ENCODE measurements at regions not wholly inside any gene's neighbourhood (a gene's known extent, or its start where the extent isn't known, plus 50 kb on each side); places are given as distances from the start of the nearest gene placed in this dataset.
"Not testable (repeated sequence)": the region's sequence is repeated elsewhere in the genome, so short reads cannot be mapped to it uniquely, and the experiment has no call there.

- DNase-seq (ENCODE audit: low read depth), result no peak
These were observed 50.9 kb downstream of the ANXA2R start for GRCh38 chr5:42989190-42989589.

DNA sequence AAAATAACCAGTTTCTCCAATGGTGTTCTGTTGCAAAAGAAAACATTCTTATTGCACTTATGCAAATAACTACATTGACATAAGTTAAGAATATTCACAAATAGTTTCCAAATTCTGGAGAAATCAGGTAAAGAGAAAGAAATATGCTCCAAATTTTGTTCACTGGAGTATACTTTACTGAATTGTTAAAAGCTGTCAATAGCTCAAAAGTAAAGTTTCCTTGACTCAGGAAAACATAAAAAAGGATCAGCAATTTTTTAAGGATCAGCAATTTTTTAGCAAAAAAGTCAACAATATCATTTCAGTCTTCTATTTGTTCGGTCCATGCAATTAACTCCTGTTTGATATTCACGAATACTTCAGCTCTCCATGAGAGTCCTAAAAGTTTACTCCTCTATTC is 51.6 kb downstream of the ANXA2R start:
- no peak for DNase-seq (ENCODE audit: low read depth)

- peak; percentile 79 for DNase-seq (ENCODE audit: low read depth)
These were observed 54.7 kb downstream of the ANXA2R start for GRCh38 chr5:42985129-42986037.

- no peak for DNase-seq (ENCODE audit: low read depth)
These were observed 55.8 kb downstream of the ANXA2R start for GRCh38 chr5:42984307-42984706.

GRCh38 chr5:42982107-42982622 is 58.0 kb downstream of the ANXA2R start:
- no peak for DNase-seq (ENCODE audit: low read depth)

DNA sequence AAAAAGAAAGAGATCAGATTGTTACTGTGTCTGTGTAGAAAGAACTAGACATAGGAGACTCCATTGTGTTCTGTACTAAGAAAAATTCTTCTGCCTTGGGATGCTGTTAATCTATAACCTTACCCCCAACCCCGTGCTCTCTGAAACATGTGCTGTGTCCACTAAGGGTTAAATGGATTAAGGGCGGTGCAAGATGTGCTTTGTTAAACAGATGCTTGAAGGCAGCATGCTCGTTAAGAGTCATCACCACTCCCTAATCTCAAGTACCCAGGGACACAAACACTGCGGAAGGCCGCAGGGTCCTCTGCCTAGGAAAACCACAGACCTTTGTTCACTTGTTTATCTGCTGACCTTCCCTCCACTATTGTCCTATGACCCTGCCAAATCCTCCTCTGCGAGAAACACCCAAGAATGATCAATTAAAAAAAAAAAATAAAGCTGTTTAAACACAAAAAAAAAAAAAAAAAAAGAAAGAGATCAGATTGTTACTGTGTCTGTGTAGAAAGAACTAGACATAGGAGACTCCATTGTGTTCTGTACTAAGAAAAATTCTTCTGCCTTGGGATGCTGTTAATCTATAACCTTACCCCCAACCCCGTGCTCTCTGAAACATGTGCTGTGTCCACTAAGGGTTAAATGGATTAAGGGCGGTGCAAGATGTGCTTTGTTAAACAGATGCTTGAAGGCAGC is 58.6 kb downstream of the ANXA2R start:
- DNase-seq (ENCODE audit: low read depth), result not testable (repeated sequence)

GRCh38 chr5:42981015-42981414 is 59.1 kb downstream of the ANXA2R start:
- not testable (repeated sequence) for DNase-seq (ENCODE audit: low read depth)

DNA sequence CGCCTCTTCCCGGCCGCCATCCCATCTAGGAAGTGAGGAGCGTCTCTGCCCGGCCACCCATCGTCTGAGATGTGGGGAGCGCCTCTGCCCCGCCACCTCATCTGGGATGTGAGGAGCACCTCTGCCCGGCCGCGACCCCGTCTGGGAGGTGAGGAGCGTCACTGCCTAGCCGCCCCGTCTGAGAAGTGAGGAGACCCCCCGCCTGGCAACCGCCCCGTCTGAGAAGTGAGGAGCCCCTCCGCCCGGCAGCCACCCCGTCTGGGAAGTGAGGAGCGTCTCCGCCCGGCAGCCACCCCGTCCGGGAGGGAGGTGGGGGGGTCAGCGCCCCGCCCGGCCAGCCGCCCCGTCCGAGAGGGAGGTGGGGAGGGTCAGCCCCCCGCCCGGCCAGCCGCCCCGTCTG is 59.7 kb downstream of the ANXA2R start:
- DNase-seq (ENCODE audit: low read depth), result not testable (repeated sequence)

- not testable (repeated sequence) for DNase-seq (ENCODE audit: low read depth)
These were observed 60.9 kb downstream of the ANXA2R start for GRCh38 chr5:42979242-42979641.

- no peak for DNase-seq (ENCODE audit: low read depth)
These were observed 65.6 kb downstream of the ANXA2R start for GRCh38 chr5:42974536-42974935.

DNA sequence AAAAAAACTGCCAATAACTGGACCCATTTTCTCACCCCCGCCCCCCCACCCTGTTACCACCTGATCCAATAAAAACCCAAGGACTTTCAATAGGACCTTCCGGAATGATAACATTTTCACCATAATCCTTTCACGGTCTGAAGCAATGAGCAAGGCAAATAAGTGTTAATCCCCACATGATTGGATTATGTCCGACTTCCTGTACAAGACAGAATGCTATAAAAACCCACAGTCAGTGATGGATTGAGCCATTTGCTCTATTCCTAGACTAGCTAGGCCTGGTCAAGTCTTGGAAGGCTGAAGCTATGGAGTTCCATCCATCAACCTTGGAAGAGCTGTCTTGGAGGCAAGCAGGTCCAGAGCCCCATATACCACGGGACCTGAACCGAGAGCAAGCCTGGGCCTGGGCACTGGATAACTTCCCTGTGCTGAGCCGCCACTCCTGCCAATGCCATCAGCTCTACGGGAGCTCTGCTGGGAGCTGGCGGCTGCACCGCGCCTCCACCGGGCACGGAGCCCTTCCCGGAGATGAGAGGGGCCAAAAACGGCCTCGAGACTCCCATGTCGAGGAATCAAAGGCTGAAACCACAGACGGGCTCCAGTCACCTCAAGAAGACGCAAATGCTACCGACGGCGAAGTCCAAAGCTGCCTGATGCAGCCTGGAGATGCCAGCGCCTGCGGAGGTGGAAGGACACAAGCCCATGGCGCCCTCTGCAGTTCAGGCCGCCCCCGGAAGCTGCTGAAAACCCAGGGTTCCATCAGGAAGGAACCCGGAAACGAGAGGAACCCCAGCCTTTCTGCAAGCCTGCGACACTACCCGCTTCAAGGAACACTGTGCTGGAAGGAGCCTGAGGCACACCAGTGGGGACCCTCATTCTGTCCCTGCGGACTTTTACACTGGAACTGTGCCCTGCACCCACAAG is 69.2 kb downstream of the ANXA2R start:
- no peak for DNase-seq (ENCODE audit: low read depth)

- no peak for DNase-seq (ENCODE audit: low read depth)
These were observed 74.2 kb downstream of the ANXA2R start for GRCh38 chr5:42965934-42966333.

- no peak for DNase-seq (ENCODE audit: low read depth)
These were observed 76.7 kb downstream of the ANXA2R start for GRCh38 chr5:42963412-42963811.

GRCh38 chr5:42962124-42962523 is 78.0 kb downstream of the ANXA2R start:
- no peak for DNase-seq (ENCODE audit: low read depth)

DNA sequence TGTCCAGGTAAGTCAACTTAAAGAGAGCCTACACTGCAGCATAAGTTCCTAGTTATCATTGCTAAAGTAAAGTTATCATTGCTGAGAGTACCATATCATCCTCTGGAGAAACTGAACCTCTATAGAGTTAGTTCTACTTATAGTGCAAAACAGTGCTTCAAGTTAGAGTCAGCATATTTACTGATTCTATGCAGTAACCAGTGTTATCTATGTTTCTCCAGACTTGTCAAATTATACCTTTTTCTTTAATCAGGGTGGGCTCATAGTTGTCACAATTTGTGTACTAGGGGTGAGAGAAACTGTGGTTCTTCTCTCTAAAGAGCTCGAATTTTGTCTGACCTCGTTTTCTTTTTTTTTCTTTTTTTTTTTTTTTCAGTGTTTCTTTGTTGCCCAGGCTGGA is 79.6 kb downstream of the ANXA2R start:
- DNase-seq (ENCODE audit: low read depth), result no peak

- DNase-seq (ENCODE audit: low read depth), result no peak
These were observed 83.6 kb downstream of the ANXA2R start for GRCh38 chr5:42956551-42956950.

GRCh38 chr5:42953041-42953440 is 87.1 kb downstream of the ANXA2R start:
- no peak for DNase-seq (ENCODE audit: low read depth)

- no peak for DNase-seq (ENCODE audit: low read depth)
These were observed 87.5 kb downstream of the ANXA2R start for GRCh38 chr5:42952578-42952974.

DNA sequence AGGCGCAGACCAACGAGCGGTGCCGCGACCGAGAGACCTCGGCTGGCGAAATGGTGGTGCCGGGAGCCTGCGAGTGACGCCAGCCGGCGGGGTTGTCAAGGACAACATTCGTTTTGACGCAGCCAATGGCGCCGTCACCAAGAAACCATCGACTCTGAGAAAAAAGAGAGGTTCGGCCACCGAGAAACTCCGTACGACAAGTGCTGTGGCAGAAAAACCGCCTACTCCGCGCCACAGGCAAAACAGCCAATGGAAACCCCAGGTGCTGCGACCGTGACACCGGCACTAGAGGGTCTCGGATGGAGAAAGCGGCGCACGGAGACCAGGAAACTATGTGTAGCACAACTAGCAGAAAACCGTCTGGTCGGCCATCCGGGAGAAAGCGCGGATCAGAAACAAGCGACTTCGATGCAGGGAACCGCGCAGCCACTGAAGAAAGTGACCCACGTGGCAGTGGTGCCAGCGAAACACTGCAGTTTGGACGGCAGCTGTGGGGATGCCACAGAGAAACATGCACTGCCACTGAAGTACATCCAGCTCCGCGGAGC is 88.8 kb downstream of the ANXA2R start:
- no peak for DNase-seq (ENCODE audit: low read depth)

- DNase-seq (ENCODE audit: low read depth), result peak; percentile 99
These were observed 89.4 kb downstream of the ANXA2R start for GRCh38 chr5:42950456-42951292.

DNA sequence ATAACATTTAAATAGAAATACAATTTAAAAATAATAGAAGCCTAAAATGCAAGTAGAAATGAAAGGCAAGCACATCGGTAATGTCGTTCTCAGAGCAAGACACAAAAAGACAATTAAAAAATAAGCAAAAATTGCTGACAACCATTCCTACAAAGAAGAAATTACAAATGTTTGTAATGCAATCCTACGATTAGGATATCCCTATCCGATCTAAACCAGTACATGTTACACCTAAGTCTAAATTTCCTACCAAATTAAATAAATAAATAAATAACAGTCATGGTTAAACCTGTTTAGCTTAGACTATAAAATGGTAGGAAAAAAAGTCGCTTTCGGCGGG is 90.0 kb downstream of the ANXA2R start:
- DNase-seq (ENCODE audit: low read depth), result no peak
